ENCODE measurements at regions not wholly inside any gene's neighbourhood (a gene's known extent, or its start where the extent isn't known, plus 50 kb on each side); places are given as distances from the start of the nearest gene placed in this dataset.

GRCh38 chr2:105674401-105674800, 70.3 kb upstream of the NCK2 start:
- TF ChIP-seq POLR2AphosphoS5 (IDR thresholded peaks at IDR 0.05; ENCODE audit: borderline replicate concordance, low read depth, low read length) (no peak), EZH2 (IDR thresholded peaks at IDR 0.05) (no peak), FOXP2 (optimal IDR thresholded peaks at IDR 0.05; ENCODE audit: control extremely low read depth, extremely low read length, insufficient read depth) (no peak)

Measured in SK-N-MC (cell line).